HEK293T (cell line): ENCODE measurements at regions not wholly inside any gene's neighbourhood (a gene's known extent, or its start where the extent isn't known, plus 50 kb on each side); places are given as distances from the start of the nearest gene placed in this dataset.
"Not testable (repeated sequence)": the region's sequence is repeated elsewhere in the genome, so short reads cannot be mapped to it uniquely, and the experiment has no call there.

Source experiments
- CTCF ChIA-PET: fragments of 350-600 bp; formaldehyde crosslinking; extraction: SDS; loops from one replicate; lab custom pipeline; 2021; ENCODE audit warnings: antibody characterized with exemption, inconsistent platforms; lab: Yijun Ruan, JAX
- POLR2A ChIA-PET: fragments of 350-600 bp; formaldehyde crosslinking; extraction: SDS; loops from one replicate; lab custom pipeline; 2020; ENCODE audit warnings: antibody characterized with exemption, inconsistent platforms; lab: Yijun Ruan, JAX
- DNase-seq: peaks from one replicate; pipeline ENCODE4 v3.0.0; 2012; ENCODE audit warnings: mixed read lengths; ENCODE audit errors: extremely low spot score
- ARNT ChIP-seq: fragments of 450-650 bp; IDR thresholded peaks from 2 replicates; pipeline ENCODE4 v1.6.1; 2017; ENCODE audit warnings: mild to moderate bottlenecking
- BHLHE40 ChIP-seq: fragments of 450-650 bp; IDR thresholded peaks from 2 replicates; pipeline ENCODE4 v1.6.1; 2016; ENCODE audit warnings: mild to moderate bottlenecking, moderate library complexity, borderline replicate concordance
- CTBP1 ChIP-seq: fragments of 450-650 bp; IDR thresholded peaks from 2 replicates; pipeline ENCODE4 v1.6.1; 2016; ENCODE audit warnings: borderline replicate concordance
- ELF4 ChIP-seq: fragments of 450-650 bp; IDR thresholded peaks from 2 replicates; pipeline ENCODE4 v1.6.1; 2017; ENCODE audit warnings: antibody characterized with exemption
- FOXA1 ChIP-seq: fragments of 450-650 bp; IDR thresholded peaks from 2 replicates; pipeline ENCODE4 v1.6.1; 2016; ENCODE audit warnings: mild to moderate bottlenecking
- FOXK2 ChIP-seq: fragments of 450-650 bp; IDR thresholded peaks from 2 replicates; pipeline ENCODE4 v1.6.1; 2016; ENCODE audit warnings: mild to moderate bottlenecking
- FOXM1 ChIP-seq: fragments of 450-650 bp; IDR thresholded peaks from 2 replicates; pipeline ENCODE4 v1.6.1; 2017; ENCODE audit warnings: mild to moderate bottlenecking, borderline replicate concordance
- HDGF ChIP-seq: fragments of 450-650 bp; IDR thresholded peaks from 2 replicates; pipeline ENCODE4 v1.6.1; 2017; ENCODE audit warnings: antibody characterized with exemption, borderline replicate concordance
- L3MBTL2 ChIP-seq: fragments of 450-650 bp; conservative IDR thresholded peaks from 2 replicates; pipeline ENCODE4 v1.6.1; 2016; ENCODE audit warnings: mild to moderate bottlenecking
- LEF1 ChIP-seq: fragments of 450-650 bp; IDR thresholded peaks from 2 replicates; pipeline ENCODE4 v1.6.1; 2017; ENCODE audit warnings: mild to moderate bottlenecking, borderline replicate concordance
- NFRKB ChIP-seq: fragments of 450-650 bp; IDR thresholded peaks from 2 replicates; pipeline ENCODE4 v1.6.1; 2016; ENCODE audit warnings: mild to moderate bottlenecking, moderate library complexity
- SP1 ChIP-seq: fragments of 450-650 bp; IDR thresholded peaks from 2 replicates; pipeline ENCODE4 v1.6.1; 2017
- SUZ12 ChIP-seq: fragments of 450-650 bp; IDR thresholded peaks from 2 replicates; pipeline ENCODE4 v1.6.1; 2016; ENCODE audit warnings: mild to moderate bottlenecking
- TARDBP ChIP-seq: fragments of 450-650 bp; IDR thresholded peaks from 2 replicates; pipeline ENCODE4 v1.6.1; 2016
- ZNF384 ChIP-seq: fragments of 450-650 bp; IDR thresholded peaks from 2 replicates; pipeline ENCODE4 v1.6.1; 2016
- TF ChIP-seq, protein P1 (sequence below): fragments of 450-650 bp; IDR thresholded peaks from 2 replicates; pipeline ENCODE4 v1.6.1; 2016

DNA sequence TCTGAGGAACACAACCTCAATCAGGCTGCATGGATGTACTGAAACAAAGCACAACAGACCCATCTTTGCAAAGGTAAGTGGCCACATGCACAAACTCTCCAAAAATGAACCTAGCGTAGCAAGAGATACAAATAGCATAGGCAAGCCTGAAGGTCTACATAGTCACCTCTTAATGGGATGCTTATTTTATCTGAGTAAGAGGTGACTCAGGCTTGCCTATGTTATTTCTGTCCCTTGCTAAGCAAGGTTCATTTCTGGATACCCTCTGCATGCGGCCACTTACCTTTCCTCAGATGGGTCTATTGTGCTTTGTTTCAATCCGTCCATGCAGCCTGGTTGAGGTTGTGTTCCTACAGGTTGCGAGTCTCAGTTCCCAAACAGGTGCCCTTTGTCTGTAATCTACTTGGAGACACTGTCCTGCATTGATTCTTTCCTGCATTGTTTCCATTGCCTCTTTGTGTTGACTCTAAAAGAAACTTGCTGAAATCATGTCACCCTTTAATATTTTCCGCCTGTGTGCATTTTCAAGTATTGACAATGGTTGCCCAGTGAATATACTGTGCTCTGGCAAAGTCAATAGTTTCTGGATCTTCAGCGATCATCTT lies 291.8 kb upstream of the LYZL1 start:
- ChIA-PET CTCF (no interaction called here), POLR2A (no interaction called here)
- no peak for DNase-seq
- no peak for TF ChIP-seq NFRKB
- TF ChIP-seq FOXM1: no peak
- no peak for TF ChIP-seq BHLHE40
- no peak for TF ChIP-seq FOXK2

DNA sequence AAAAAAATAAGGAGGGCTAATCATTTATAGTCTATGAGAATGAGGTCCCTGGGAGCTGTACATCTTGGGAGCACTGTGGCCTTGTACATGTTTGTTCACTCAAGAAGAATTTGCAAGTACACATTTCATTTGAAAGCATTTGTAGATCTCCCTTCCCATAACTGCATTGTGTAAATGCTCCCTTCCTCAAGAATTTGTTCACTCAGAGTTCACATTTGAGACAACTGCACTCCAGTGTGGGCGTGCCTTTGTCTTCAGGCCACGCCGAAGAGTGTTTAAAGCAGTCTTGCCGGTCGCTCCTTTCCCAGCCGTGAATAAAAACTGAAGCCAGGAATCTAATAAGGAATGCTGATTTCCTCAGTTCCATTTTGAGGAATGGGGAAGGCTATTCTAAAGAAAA lies 291.1 kb upstream of the LYZL1 start:
- CTCF ChIA-PET: no interaction called here
- no peak for TF ChIP-seq FOXA1
- TF ChIP-seq SUZ12: no peak
- no peak for TF ChIP-seq ARNT
- TF ChIP-seq, protein P1, sequence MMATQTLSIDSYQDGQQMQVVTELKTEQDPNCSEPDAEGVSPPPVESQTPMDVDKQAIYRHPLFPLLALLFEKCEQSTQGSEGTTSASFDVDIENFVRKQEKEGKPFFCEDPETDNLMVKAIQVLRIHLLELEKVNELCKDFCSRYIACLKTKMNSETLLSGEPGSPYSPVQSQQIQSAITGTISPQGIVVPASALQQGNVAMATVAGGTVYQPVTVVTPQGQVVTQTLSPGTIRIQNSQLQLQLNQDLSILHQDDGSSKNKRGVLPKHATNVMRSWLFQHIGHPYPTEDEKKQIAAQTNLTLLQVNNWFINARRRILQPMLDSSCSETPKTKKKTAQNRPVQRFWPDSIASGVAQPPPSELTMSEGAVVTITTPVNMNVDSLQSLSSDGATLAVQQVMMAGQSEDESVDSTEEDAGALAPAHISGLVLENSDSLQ: no peak
- no peak for TF ChIP-seq CTBP1
- TF ChIP-seq NFRKB: no peak
- no peak for TF ChIP-seq ELF4
- TF ChIP-seq L3MBTL2: no peak
- no peak for TF ChIP-seq TARDBP
- TF ChIP-seq BHLHE40: no peak
- TF ChIP-seq FOXK2: no peak
- TF ChIP-seq ZNF384: no peak
- TF ChIP-seq LEF1: no peak
- TF ChIP-seq FOXM1: no peak
- no peak for TF ChIP-seq HDGF
- no peak for TF ChIP-seq SP1
- POLR2A ChIA-PET: no interaction called here
- DNase-seq: no peak

DNA sequence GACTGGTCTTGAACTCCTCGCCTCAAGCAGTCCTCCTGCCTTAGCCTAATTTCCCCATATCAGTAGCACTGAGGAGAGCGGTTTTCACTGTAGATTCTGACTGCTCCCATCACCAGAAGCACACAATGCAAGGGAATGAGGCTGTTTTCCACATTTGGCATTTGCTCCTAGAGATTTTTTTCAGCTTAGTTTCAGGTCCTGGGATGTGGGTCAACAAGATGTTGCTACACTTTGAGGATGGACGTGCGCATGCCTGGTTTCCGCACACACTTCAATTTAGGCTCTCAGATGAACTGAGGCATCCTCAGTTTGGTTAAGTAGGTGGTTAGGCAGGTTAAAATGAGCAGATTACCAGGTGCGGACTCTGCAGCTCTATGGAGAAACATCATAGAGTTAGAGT lies 287.1 kb upstream of the LYZL1 start:
- POLR2A ChIA-PET: no interaction called here
- CTCF ChIA-PET: interaction anchor here (0.7 kb wide), 2 partner anchors 130 to 338 kb away, joined by 3 read pairs; no protein-coding TSS in a partner anchor
- no peak for DNase-seq
- no peak for TF ChIP-seq LEF1
- no peak for TF ChIP-seq ARNT
- no peak for TF ChIP-seq NFRKB
- no peak for TF ChIP-seq SP1
- no peak for TF ChIP-seq HDGF
- no peak for TF ChIP-seq FOXK2
- TF ChIP-seq SUZ12: no peak
- no peak for TF ChIP-seq FOXA1
- TF ChIP-seq, protein P1: no peak

DNA sequence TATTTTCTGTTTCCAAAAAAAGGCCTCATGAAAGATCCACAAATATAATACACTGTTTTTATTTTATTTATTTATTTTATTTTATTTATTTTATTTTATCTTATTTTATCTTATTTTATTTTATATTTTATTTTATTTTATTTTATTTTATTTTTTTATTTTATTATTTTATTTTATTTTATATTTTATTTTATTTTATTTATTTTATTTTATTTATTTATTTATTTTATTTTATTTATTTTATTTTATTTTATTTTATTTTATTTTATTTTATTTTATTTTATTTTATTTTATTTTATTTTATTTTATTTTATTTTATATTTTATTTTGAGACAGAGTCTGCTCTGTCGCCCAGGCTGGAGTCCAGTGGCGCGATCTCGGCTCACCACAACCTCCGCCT lies 285.9 kb upstream of the LYZL1 start:
- POLR2A ChIA-PET, DNase-seq, CTCF ChIA-PET: not testable (repeated sequence)

DNA sequence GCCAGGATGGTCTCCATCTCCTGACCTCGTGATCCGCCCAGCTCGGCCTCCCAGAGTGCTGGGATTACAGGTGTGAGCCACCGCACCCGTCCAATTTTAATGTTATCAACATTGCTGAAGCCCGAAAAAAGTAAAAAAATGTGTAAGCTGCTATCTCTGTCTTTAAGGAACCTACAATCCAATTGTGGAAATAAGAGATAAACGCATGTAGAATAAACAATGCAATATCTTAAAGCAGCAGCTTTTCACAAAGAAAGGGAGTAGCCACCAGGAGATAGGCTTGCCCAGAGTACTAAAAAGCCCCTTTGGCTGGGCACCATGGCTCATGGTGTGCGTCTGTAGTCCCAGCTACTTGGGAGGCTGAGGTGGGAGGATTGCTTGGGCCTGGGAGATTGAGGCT lies 282.9 kb upstream of the LYZL1 start:
- TF ChIP-seq CTBP1 (no peak), FOXM1 (no peak), ARNT (no peak)
- CTCF ChIA-PET: no interaction called here
- POLR2A ChIA-PET: no interaction called here
- DNase-seq: no peak

DNA sequence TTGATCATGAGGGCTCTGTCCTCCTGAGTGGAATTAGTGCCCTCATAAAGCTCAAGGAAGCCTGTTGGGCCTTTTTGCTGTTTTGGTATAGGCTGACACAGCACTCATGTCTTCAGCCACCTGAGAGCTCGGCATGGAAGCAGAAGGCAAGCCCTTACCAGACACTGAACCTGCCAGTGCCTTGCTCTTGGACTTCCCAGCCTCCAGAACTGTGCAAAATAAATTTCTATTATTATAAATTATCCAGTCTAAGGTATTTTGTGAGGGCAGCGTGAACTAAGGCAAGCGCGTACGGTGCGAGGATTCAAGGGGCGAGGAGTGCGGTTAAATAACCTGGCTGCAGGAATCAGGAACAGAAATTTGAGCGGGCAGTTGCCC lies 281.5 kb upstream of the LYZL1 start:
- ChIA-PET CTCF (no interaction called here), POLR2A (no interaction called here)
- TF ChIP-seq ELF4: no peak
- TF ChIP-seq CTBP1: no peak
- TF ChIP-seq, protein P1: no peak
- no peak for TF ChIP-seq FOXK2
- no peak for TF ChIP-seq L3MBTL2
- no peak for TF ChIP-seq TARDBP
- no peak for TF ChIP-seq FOXA1
- no peak for TF ChIP-seq ZNF384
- TF ChIP-seq LEF1: no peak

DNA sequence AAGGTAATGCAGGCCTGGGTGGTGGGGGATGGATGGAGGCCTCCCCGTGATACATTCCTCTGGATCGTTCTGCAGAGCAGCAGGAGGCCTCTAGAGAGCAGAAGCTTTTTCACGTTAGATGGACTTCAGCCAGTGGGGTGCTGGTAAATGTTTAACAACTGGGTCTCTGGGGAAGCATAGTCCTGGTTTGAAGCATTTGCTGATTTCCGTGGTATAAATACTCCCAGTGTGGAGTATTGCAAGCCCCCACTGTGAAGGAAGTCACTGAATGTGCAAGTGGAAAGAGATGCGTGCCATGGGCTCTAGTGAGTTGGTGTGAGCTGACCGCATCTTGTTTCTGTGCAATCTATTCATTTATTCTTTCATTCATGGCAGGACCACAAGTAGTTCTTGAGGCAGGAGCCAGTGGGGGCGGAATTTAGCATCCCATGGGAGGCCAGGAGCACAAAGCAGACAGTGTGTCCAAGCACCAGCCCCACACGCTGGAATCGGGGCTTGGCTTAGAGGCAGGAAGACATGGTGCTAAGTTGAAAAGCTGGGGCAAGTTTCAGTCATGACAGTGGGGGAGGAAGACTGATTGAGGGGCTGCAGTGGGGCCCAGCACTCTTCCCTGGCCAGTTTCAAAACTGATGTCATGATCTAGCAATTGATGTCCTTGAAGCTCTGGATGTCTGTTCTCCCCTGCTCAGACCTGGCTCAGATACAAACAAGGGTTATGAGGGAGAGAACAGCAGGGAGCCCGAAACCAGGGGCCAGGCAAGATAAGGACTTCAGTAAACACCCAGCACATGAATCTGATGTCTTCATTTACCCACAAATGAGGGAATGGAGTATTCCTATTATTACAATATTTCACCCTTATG lies 280.9 kb upstream of the LYZL1 start:
- CTCF ChIA-PET: no interaction called here
- no peak for TF ChIP-seq FOXM1
- no peak for TF ChIP-seq ARNT
- no peak for TF ChIP-seq SUZ12
- TF ChIP-seq, protein P1: peak; percentile 61
- POLR2A ChIA-PET: no interaction called here
- DNase-seq: no peak

More for the DNA sequence above, 281.5 kb upstream of the LYZL1 start:
- no peak for DNase-seq
